HCT116 (cell line): ENCODE measurements at regions not wholly inside any gene's neighbourhood (a gene's known extent, or its start where the extent isn't known, plus 50 kb on each side); places are given as distances from the start of the nearest gene placed in this dataset.

Source experiments
- ATAC-seq: fragments of 200-7000 bp; cut with Tn5 transposase; 2 replicates; pipeline ENCODE4 v1.9.1; 2020; ENCODE audit warnings: mild to moderate bottlenecking, moderate library complexity
- BruUV-seq: library from RNA; stranded (reverse); fragments of 400-500 nt; replicated peaks from 2 replicates; lab custom pipeline; 2021; lab: Mats Ljungman, UMichigan
- CTCF ChIA-PET: fragments of 300-600 bp; sonication (Branson Sonifier 250); formaldehyde crosslinking; loops from one replicate; lab custom pipeline; 2021; ENCODE audit warnings: antibody characterized with exemption; lab: Charles Lee
- POLR2A ChIA-PET: fragments of 300-600, 350-600 bp; sonication (Branson Sonifier 250); formaldehyde crosslinking; loops from one replicate; lab custom pipeline; 2021; ENCODE audit warnings: antibody characterized with exemption; lab: Charles Lee
- RAD21 ChIA-PET, 2 experiments: fragments of 300-600 bp; sonication (Branson Sonifier 250); formaldehyde crosslinking; loops; one replicate each; lab custom pipeline; 2023; ENCODE audit warnings: low total read pairs in 2 of 2; ENCODE audit not compliant: uncharacterized antibody in 2 of 2, unreplicated experiment in 2 of 2, low non-redundant PET in 1 of 2; lab: Charles Lee
- DNase-seq: peaks from one replicate; pipeline ENCODE4 v3.0.0-alpha.2; 2010; ENCODE audit warnings: low read depth, low spot score
- H2AFZ ChIP-seq: fragments of 200-600 bp; shearing (Covaris generic), sonication (generic); 2 replicates; pipeline ENCODE4 v1.6.1; 2017; ENCODE audit warnings: low read depth, mixed run types, mixed read lengths, antibody characterized with exemption, low read length; ENCODE audit not compliant: poor library complexity, severe bottlenecking
- H3K27ac ChIP-seq: 2 replicates; pipeline ENCODE4 v1.5.1; 2012; ENCODE audit warnings: low read depth, low read length
- H3K27me3 ChIP-seq: fragments of 200-600 bp; sonication (generic); 2 replicates; pipeline ENCODE4 v1.6.1; 2016; ENCODE audit warnings: mixed run types, low read length, mixed read lengths; ENCODE audit not compliant: insufficient read depth
- H3K36me3 ChIP-seq, 2 experiments: fragments of 200-500 bp in 1 of 2; fragments of 200-600 bp in 1 of 2; sonication (Bioruptor generic) in 1 of 2; sonication (generic) in 1 of 2; 2 replicates each; pipeline versions ENCODE4 v1.5.1 to v1.6.1; 2014 to 2016; ENCODE audit warnings: low read length in 2 of 2, inconsistent platforms in 1 of 2, mixed read lengths in 1 of 2, mixed run types in 1 of 2; ENCODE audit not compliant: insufficient read depth in 2 of 2, control insufficient read depth in 1 of 2
- H3K4me1 ChIP-seq, 2 experiments: fragments of 200-600 bp in 1 of 2; sonication (generic) in 1 of 2; 2 replicates each; pipeline versions ENCODE4 v1.5.1 to v1.6.1; 2012 to 2017; ENCODE audit warnings: low read length in 2 of 2, inconsistent platforms in 1 of 2, mild to moderate bottlenecking in 1 of 2, mixed read lengths in 1 of 2, mixed run types in 1 of 2, moderate library complexity in 1 of 2; ENCODE audit not compliant: insufficient read depth in 2 of 2, control insufficient read depth in 1 of 2
- H3K4me2 ChIP-seq: fragments of 200-600 bp; sonication (generic); 2 replicates; pipeline ENCODE4 v1.6.1; 2017; ENCODE audit warnings: mixed run types, low read length, mixed read lengths
- H3K4me3 ChIP-seq, 2 experiments: fragments of 200-600 bp in 1 of 2; sonication (generic) in 1 of 2; replicated peaks in 1 of 2; 2 replicates each; pipeline ENCODE4 v1.5.1; 2011 to 2016; ENCODE audit warnings: low read length in 2 of 2, control low read depth in 1 of 2, low read depth in 1 of 2, mild to moderate bottlenecking in 1 of 2, mixed read lengths in 1 of 2, mixed run types in 1 of 2
- H3K79me2 ChIP-seq: fragments of 200-600 bp; sonication (generic); 2 replicates; pipeline ENCODE4 v1.6.1; 2017; ENCODE audit warnings: mild to moderate bottlenecking, mixed run types, low read length, moderate library complexity, mixed read lengths; ENCODE audit not compliant: insufficient read depth
- H3K9ac ChIP-seq: fragments of 200-600 bp; sonication (generic); 2 replicates; pipeline ENCODE4 v1.6.1; 2016; ENCODE audit warnings: low read length, mixed read lengths
- H3K9me2 ChIP-seq: fragments of 200-600 bp; sonication (generic), shearing (Covaris generic); 2 replicates; pipeline ENCODE4 v1.6.1; 2017; ENCODE audit warnings: mixed run types, mild to moderate bottlenecking, moderate library complexity; ENCODE audit not compliant: insufficient read depth
- H3K9me3 ChIP-seq, 2 experiments: fragments of 200-500 bp in 1 of 2; fragments of 200-600 bp in 1 of 2; sonication (Bioruptor generic) in 1 of 2; sonication (generic) in 1 of 2; 2 replicates each; pipeline ENCODE4 v1.6.1; 2014 to 2017; ENCODE audit warnings: low read length in 2 of 2, mixed read lengths in 2 of 2, inconsistent platforms in 1 of 2, low read depth in 1 of 2, mild to moderate bottlenecking in 1 of 2, mixed run types in 1 of 2, moderate library complexity in 1 of 2; ENCODE audit not compliant: control insufficient read depth in 1 of 2, insufficient read depth in 1 of 2
- H4K20me1 ChIP-seq: fragments of 200-600 bp; sonication (generic), shearing (Covaris generic); 2 replicates; pipeline ENCODE4 v1.6.1; 2017; ENCODE audit warnings: mixed run types, mild to moderate bottlenecking, moderate library complexity; ENCODE audit not compliant: insufficient read depth
- ATF3 ChIP-seq: IDR thresholded peaks from 2 replicates; pipeline ENCODE4 v1.6.1; 2012
- CEBPB ChIP-seq: IDR thresholded peaks from 2 replicates; pipeline ENCODE4 v1.6.1; 2012; ENCODE audit warnings: low read depth
- EGR1 ChIP-seq: IDR thresholded peaks from 2 replicates; pipeline ENCODE4 v1.6.1; 2012; ENCODE audit warnings: low read depth
- ELF1 ChIP-seq: IDR thresholded peaks from 2 replicates; pipeline ENCODE4 v1.6.1; 2012; ENCODE audit warnings: low read depth, borderline replicate concordance
- EZH2 ChIP-seq: fragments of 200-600 bp; sonication (generic); IDR thresholded peaks from 2 replicates; pipeline ENCODE4 v1.6.1; 2017; ENCODE audit warnings: antibody characterized with exemption, mixed run types
- EZH2phosphoT487 ChIP-seq: fragments of 200-600 bp; IDR thresholded peaks from 2 replicates; pipeline ENCODE4 v1.6.1; 2018; ENCODE audit warnings: antibody characterized with exemption, borderline replicate concordance
- FOSL1 ChIP-seq: IDR thresholded peaks from 2 replicates; pipeline ENCODE4 v1.6.1; 2012; ENCODE audit warnings: low read depth
- JUND ChIP-seq: IDR thresholded peaks from 2 replicates; pipeline ENCODE4 v1.6.1; 2012
- MAX ChIP-seq: IDR thresholded peaks from 2 replicates; pipeline ENCODE4 v1.6.1; 2012
- POLR2A ChIP-seq: IDR thresholded peaks from 2 replicates; pipeline ENCODE4 v1.7.0; 2011; ENCODE audit warnings: borderline replicate concordance; ENCODE audit not compliant: insufficient read depth, insufficient read length; ENCODE audit errors: extremely low read depth
- POLR2AphosphoS5 ChIP-seq: IDR thresholded peaks from 2 replicates; pipeline ENCODE4 v1.6.1; 2011; ENCODE audit warnings: mild to moderate bottlenecking, low read depth, low read length, moderate library complexity
- RAD21 ChIP-seq: IDR thresholded peaks from 2 replicates; pipeline ENCODE4 v1.6.1; 2012; ENCODE audit warnings: low read depth, mild to moderate bottlenecking
- REST ChIP-seq: IDR thresholded peaks from 2 replicates; pipeline ENCODE4 v1.6.1; 2012; ENCODE audit warnings: low read depth
- SIN3A ChIP-seq: IDR thresholded peaks from 2 replicates; pipeline ENCODE4 v1.6.1; 2012; ENCODE audit warnings: low read depth
- SRF ChIP-seq: IDR thresholded peaks from 2 replicates; pipeline ENCODE4 v1.6.1; 2012; ENCODE audit warnings: low read depth
- TCF7L2 ChIP-seq: IDR thresholded peaks from 2 replicates; pipeline ENCODE4 v1.7.0; 2011; ENCODE audit warnings: borderline replicate concordance, inconsistent platforms; ENCODE audit not compliant: insufficient read depth, insufficient read length; ENCODE audit errors: extremely low read depth
- YY1 ChIP-seq: IDR thresholded peaks from 2 replicates; pipeline ENCODE4 v1.6.1; 2011; ENCODE audit warnings: low read length, low read depth, moderate library complexity, mild to moderate bottlenecking; ENCODE audit not compliant: insufficient replicate concordance; ENCODE audit errors: extremely low read depth
- ZBTB33 ChIP-seq: IDR thresholded peaks from 2 replicates; pipeline ENCODE4 v1.6.1; 2011; ENCODE audit warnings: mild to moderate bottlenecking, low read length, moderate library complexity; ENCODE audit not compliant: insufficient replicate concordance; ENCODE audit errors: extremely low read depth
- ZFX ChIP-seq: fragments of 450-650 bp; IDR thresholded peaks from 2 replicates; pipeline ENCODE4 v1.6.1; 2017
- ZNF274 ChIP-seq: fragments of 200-500 bp; sonication (Bioruptor generic); IDR thresholded peaks from 2 replicates; pipeline ENCODE4 v1.6.1; 2014; ENCODE audit warnings: mild to moderate bottlenecking, low read depth, low read length, inconsistent platforms
- intact Hi-C: fragments of 100-400 bp; cut with micrococcal nuclease; formaldehyde crosslinking; loops from 2 replicates; pipeline ENCODE4 v1.10.0; 2022

GRCh38 chr5:167485061-167485774 lies 806.2 kb upstream of the WWC1 start:
- H3K9me2 ChIP-seq = no peaks in the 10 kb centered on the region
- no TSS peak for BruUV-seq
- H3K9ac ChIP-seq = no peak overlapping the region
- H3K4me1 ChIP-seq = no peaks in the 10 kb centered on the region
- no peak for DNase-seq
- no peaks in the 10 kb centered on the region for H3K36me3 ChIP-seq
- no peak overlapping the region for H2AFZ ChIP-seq
- RAD21 ChIA-PET = no interaction called here
- H3K27ac ChIP-seq = no peak overlapping the region
- H3K27me3 ChIP-seq = no peaks in the 10 kb centered on the region
- no peak overlapping the region for H3K4me2 ChIP-seq
- H3K4me3 ChIP-seq = no peak overlapping the region
- CTCF ChIA-PET = no interaction called here
- no peaks in the 10 kb centered on the region for H4K20me1 ChIP-seq
- TF ChIP-seq ZBTB33 (no peak), ZNF274 (no peak), EZH2phosphoT487 (no peak), MAX (no peak), POLR2A (no peak), ZFX (no peak), ATF3 (no peak), REST (no peak), FOSL1 (no peak), YY1 (no peak), CEBPB (no peak), EZH2 (no peak), EGR1 (no peak), ELF1 (no peak), SRF (no peak), TCF7L2 (no peak), POLR2AphosphoS5 (no peak), RAD21 (no peak), JUND (no peak), SIN3A (no peak)
- no peaks in the 10 kb centered on the region for H3K79me2 ChIP-seq
- no peaks in the 10 kb centered on the region for H3K9me3 ChIP-seq
- POLR2A ChIA-PET = no interaction called here
- no peak for ATAC-seq
- intact Hi-C loops = no loop called here
